ENCODE measurements at regions not wholly inside any gene's neighbourhood (a gene's known extent, or its start where the extent isn't known, plus 50 kb on each side); places are given as distances from the start of the nearest gene placed in this dataset.

- no peak overlapping the region for H2AFZ ChIP-seq (ENCODE audit: insufficient read depth, low read depth, low read length, poor library complexity, severe bottlenecking)
Observed at GRCh38 chr6:6728169-6728941, 139.8 kb downstream of the LY86 start.

GRCh38 chr6:6729971-6730370 lies 141.5 kb downstream of the LY86 start:
- no peak overlapping the region for H2AFZ ChIP-seq (ENCODE audit: insufficient read depth, low read depth, low read length, poor library complexity, severe bottlenecking)
- intact Hi-C loops (cut with micrococcal nuclease) = no loop called here
- H3K4me3 Mint-ChIP-seq = no peak overlapping the region

More at GRCh38 chr6:6728169-6728941, 139.8 kb downstream of the LY86 start:
- TF ChIP-seq CTCF (IDR thresholded peaks at IDR 0.05) = no peak
- intact Hi-C loops (cut with micrococcal nuclease) = no loop called here
- no peaks in the 10 kb centered on the region for H3K9me3 Mint-ChIP-seq
- peaks cover 5% of the 10 kb centered on the region for H3K79me2 ChIP-seq (ENCODE audit: insufficient read depth, low read length)
- no peak overlapping the region for H3K9ac ChIP-seq (ENCODE audit: insufficient read depth, low read length, poor library complexity, severe bottlenecking)
- DNase-seq = no peak
- WGBS (ENCODE audit: insufficient coverage) = 96% methylated on average over 6 of the region's 9 CpGs
- no peak overlapping the region for H3K4me3 ChIP-seq (replicated peaks in 1 of 3; ENCODE audit: low read depth in 2 of 3, low read length in 3 of 3)
- H3K27ac Mint-ChIP-seq = peak overlapping the region in 5 of 7 donors; percentile 15 to 87 (median 69)
- peaks cover 67% of the 10 kb centered on the region for H3K4me1 Mint-ChIP-seq
- no peaks in the 10 kb centered on the region for H4K20me1 ChIP-seq (ENCODE audit: insufficient read depth, low read length)
- peak overlapping the region; percentile 17 to 55 for H3K27ac ChIP-seq (ENCODE audit: low read depth in 1 of 2, low read length in 2 of 2)
- peaks cover 0 to 3% (median 0%) of the 10 kb centered on the region in 3 donors for H3K27me3 Mint-ChIP-seq (ENCODE audit: low read depth in 3 of 3)
- H3K4me3 Mint-ChIP-seq = no peak overlapping the region
- H3K4me1 ChIP-seq (ENCODE audit: control insufficient read depth in 1 of 2, insufficient read depth in 2 of 2, low read length in 2 of 2) = peaks cover 63 to 67% of the 10 kb centered on the region in 2 donors
- no peaks in the 10 kb centered on the region for H3K36me3 ChIP-seq (replicated peaks in 1 of 2; ENCODE audit: control insufficient read depth in 1 of 2, insufficient read depth in 2 of 2, low read length in 2 of 2)
- H3K4me2 ChIP-seq (replicated peaks; ENCODE audit: extremely low read depth, low read length, poor library complexity, severe bottlenecking) = no peak overlapping the region
- peaks cover 0 to 10% of the 10 kb centered on the region in 2 donors for H3K36me3 Mint-ChIP-seq
- H3K27me3 ChIP-seq (ENCODE audit: control insufficient read depth in 2 of 2, insufficient read depth in 2 of 2, low read length in 2 of 2) = no peaks in the 10 kb centered on the region
- H3K9me3 ChIP-seq (replicated peaks in 1 of 2; ENCODE audit: control insufficient read depth in 1 of 2, insufficient read depth in 1 of 2, low read length in 2 of 2) = no peaks in the 10 kb centered on the region

More at GRCh38 chr6:6729971-6730370, 141.5 kb downstream of the LY86 start:
- Histone ChIP-seq H3K36me3 (replicated peaks in 1 of 2; ENCODE audit: control insufficient read depth in 1 of 2, insufficient read depth in 2 of 2, low read length in 2 of 2) (no peaks in the 10 kb centered on the region), H3K79me2 (ENCODE audit: insufficient read depth, low read length) (peaks cover 4% of the 10 kb centered on the region), H3K4me1 (ENCODE audit: control insufficient read depth in 1 of 2, insufficient read depth in 2 of 2, low read length in 2 of 2) (peaks cover 47 to 51% of the 10 kb centered on the region in 2 donors), H3K27ac (ENCODE audit: low read depth in 1 of 2, low read length in 2 of 2) (no peak overlapping the region), H3K4me3 (replicated peaks in 1 of 3; ENCODE audit: low read depth in 2 of 3, low read length in 3 of 3) (no peak overlapping the region), H3K27me3 (ENCODE audit: control insufficient read depth in 2 of 2, insufficient read depth in 2 of 2, low read length in 2 of 2) (no peaks in the 10 kb centered on the region), H4K20me1 (ENCODE audit: insufficient read depth, low read length) (no peaks in the 10 kb centered on the region), H3K9ac (ENCODE audit: insufficient read depth, low read length, poor library complexity, severe bottlenecking) (no peak overlapping the region), H3K9me3 (replicated peaks in 1 of 2; ENCODE audit: control insufficient read depth in 1 of 2, insufficient read depth in 1 of 2, low read length in 2 of 2) (no peaks in the 10 kb centered on the region), H3K4me2 (replicated peaks; ENCODE audit: extremely low read depth, low read length, poor library complexity, severe bottlenecking) (no peak overlapping the region)
- H3K9me3 Mint-ChIP-seq = peaks cover 0 to 2% (median 0%) of the 10 kb centered on the region in 7 donors
- H3K27me3 Mint-ChIP-seq (ENCODE audit: low read depth in 3 of 3) = peaks cover 0 to 2% (median 0%) of the 10 kb centered on the region in 3 donors
- peaks cover 54% of the 10 kb centered on the region for H3K4me1 Mint-ChIP-seq
- whole genome bisulfite sequencing (ENCODE audit: insufficient coverage) = no CpG with 5 or more reads among the region's 1 CpG
- no peak for DNase-seq
- peaks cover 0 to 20% of the 10 kb centered on the region in 2 donors for H3K36me3 Mint-ChIP-seq
- peak overlapping the region in 1 of 7 donors; percentile 29 for H3K27ac Mint-ChIP-seq
- TF ChIP-seq CTCF (IDR thresholded peaks at IDR 0.05) = no peak

Measured in CD14-positive monocyte (primary cell).